ENCODE measurements at regions not wholly inside any gene's neighbourhood (a gene's known extent, or its start where the extent isn't known, plus 50 kb on each side); places are given as distances from the start of the nearest gene placed in this dataset.
A peak's percentile ranks its signal among the peaks of the same experiment; 100 is the strongest.

- Mint-ChIP-seq H3K4me3 (no peak overlapping the region), H3K9me3 (peaks cover 19% of the 10 kb centered on the region), H3K4me1 (peaks cover 31% of the 10 kb centered on the region), H3K27ac (peak overlapping the region; percentile 13), H3K27me3 (ENCODE audit: low read depth, poor library complexity) (no peaks in the 10 kb centered on the region), H3K36me3 (ENCODE audit: low read depth) (no peaks in the 10 kb centered on the region)
- no peak for DNase-seq
- no peak for TF ChIP-seq CTCF (IDR thresholded peaks at IDR 0.05)
Measured at GRCh38 chr5:130290219-130290618, 386.0 kb downstream of the CHSY3 start.

GRCh38 chr5:130289132-130290088 lies 385.1 kb downstream of the CHSY3 start:
- no peaks in the 10 kb centered on the region for H3K36me3 Mint-ChIP-seq (ENCODE audit: low read depth)
- no peak overlapping the region for H3K4me3 Mint-ChIP-seq
- no peak for DNase-seq
- TF ChIP-seq CTCF (IDR thresholded peaks at IDR 0.05), result no peak
- no peak overlapping the region for H3K27ac Mint-ChIP-seq
- H3K27me3 Mint-ChIP-seq (ENCODE audit: low read depth, poor library complexity), result no peaks in the 10 kb centered on the region
- H3K4me1 Mint-ChIP-seq, result peaks cover 24% of the 10 kb centered on the region
- H3K9me3 Mint-ChIP-seq, result peaks cover 16% of the 10 kb centered on the region

GRCh38 chr5:130287438-130287837 lies 383.2 kb downstream of the CHSY3 start:
- no peak for TF ChIP-seq CTCF (IDR thresholded peaks at IDR 0.05)
- no peak overlapping the region for H3K4me3 Mint-ChIP-seq
- H3K4me1 Mint-ChIP-seq, result peaks cover 19% of the 10 kb centered on the region
- peaks cover 16% of the 10 kb centered on the region for H3K9me3 Mint-ChIP-seq
- H3K27ac Mint-ChIP-seq, result no peak overlapping the region
- no peak for DNase-seq
- no peaks in the 10 kb centered on the region for H3K36me3 Mint-ChIP-seq (ENCODE audit: low read depth)
- H3K27me3 Mint-ChIP-seq (ENCODE audit: low read depth, poor library complexity), result no peaks in the 10 kb centered on the region

GRCh38 chr5:130286971-130287370 lies 382.7 kb downstream of the CHSY3 start:
- Mint-ChIP-seq H3K4me3 (no peak overlapping the region), H3K27me3 (ENCODE audit: low read depth, poor library complexity) (no peaks in the 10 kb centered on the region), H3K4me1 (peaks cover 14% of the 10 kb centered on the region), H3K36me3 (ENCODE audit: low read depth) (no peaks in the 10 kb centered on the region), H3K27ac (no peak overlapping the region), H3K9me3 (peaks cover 14% of the 10 kb centered on the region)
- no peak for TF ChIP-seq CTCF (IDR thresholded peaks at IDR 0.05)
- no peak for DNase-seq

GRCh38 chr5:130282049-130282448 lies 377.8 kb downstream of the CHSY3 start:
- no peaks in the 10 kb centered on the region for H3K27me3 Mint-ChIP-seq (ENCODE audit: low read depth, poor library complexity)
- no peak overlapping the region for H3K4me3 Mint-ChIP-seq
- peaks cover 7% of the 10 kb centered on the region for H3K4me1 Mint-ChIP-seq
- H3K36me3 Mint-ChIP-seq (ENCODE audit: low read depth), result no peaks in the 10 kb centered on the region
- TF ChIP-seq CTCF (IDR thresholded peaks at IDR 0.05), result no peak
- peaks cover 3% of the 10 kb centered on the region for H3K9me3 Mint-ChIP-seq
- DNase-seq, result no peak
- H3K27ac Mint-ChIP-seq, result no peak overlapping the region
